PC-9 (cell line): ENCODE measurements at regions not wholly inside any gene's neighbourhood (a gene's known extent, or its start where the extent isn't known, plus 50 kb on each side); places are given as distances from the start of the nearest gene placed in this dataset.

Source experiments
- CTCF ChIP-seq: fragments of 200-600 bp; sonication (generic); conservative IDR thresholded peaks from 2 replicates; pipeline ENCODE4 v1.6.1; 2017; ENCODE audit warnings: mixed run types, antibody characterized with exemption, mild to moderate bottlenecking, moderate library complexity
- EZH2 ChIP-seq: fragments of 200-600 bp; sonication (generic); IDR thresholded peaks from 2 replicates; pipeline ENCODE4 v1.8.0; 2017; ENCODE audit warnings: antibody characterized with exemption, low read depth

DNA sequence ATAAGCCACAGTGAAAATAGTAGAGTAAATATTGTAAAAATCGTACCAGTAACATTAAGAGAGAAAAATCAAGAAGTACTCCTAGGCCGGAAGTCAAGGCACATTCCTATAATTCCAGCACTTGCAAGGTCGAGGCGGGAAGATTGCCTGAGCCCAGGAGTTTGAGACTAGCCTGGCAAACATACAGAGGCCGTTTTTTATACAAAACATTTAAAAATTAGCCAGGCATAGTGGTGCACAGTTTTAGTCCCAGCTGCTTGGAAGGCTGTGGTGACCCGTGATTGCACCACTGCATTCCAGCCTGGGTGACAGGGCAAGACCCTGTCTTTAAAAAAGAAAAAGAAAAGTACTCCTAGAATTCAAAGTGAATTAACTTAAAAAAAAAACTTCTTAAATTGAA is 341.8 kb downstream of the C12orf50 start:
- TF ChIP-seq CTCF (no peak), EZH2 (no peak)
